ENCODE measurements at regions not wholly inside any gene's neighbourhood (a gene's known extent, or its start where the extent isn't known, plus 50 kb on each side); places are given as distances from the start of the nearest gene placed in this dataset.

GRCh38 chr15:72858205-72858604, 74.6 kb upstream of the ADPGK start:
- TF ChIP-seq CTCF (IDR thresholded peaks at IDR 0.05): no peak
- no peak for TF ChIP-seq POLR2A (IDR thresholded peaks at IDR 0.05; ENCODE audit: low read depth)
